ENCODE measurements at regions not wholly inside any gene's neighbourhood (a gene's known extent, or its start where the extent isn't known, plus 50 kb on each side); places are given as distances from the start of the nearest gene placed in this dataset.

- Mint-ChIP-seq H3K36me3 (ENCODE audit: low read depth, unreplicated experiment) (no peaks in the 10 kb centered on the region), H3K27me3 (ENCODE audit: low read depth, unreplicated experiment) (no peaks in the 10 kb centered on the region), H3K9me3 (ENCODE audit: unreplicated experiment) (no peaks in the 10 kb centered on the region), H3K4me3 (ENCODE audit: unreplicated experiment) (no peak overlapping the region), H3K4me1 (ENCODE audit: low read depth, unreplicated experiment) (no peaks in the 10 kb centered on the region), H3K27ac (ENCODE audit: unreplicated experiment) (no peak overlapping the region)
- Histone ChIP-seq H3K4me3 (ENCODE audit: insufficient read depth, low read depth, low read length) (no peak overlapping the region), H3K9me3 (ENCODE audit: insufficient read depth, low read depth, low read length) (peaks cover 4% of the 10 kb centered on the region), H3K79me2 (ENCODE audit: insufficient read depth, low read length) (no peaks in the 10 kb centered on the region), H3K4me2 (ENCODE audit: low read length) (no peak overlapping the region), H3K9ac (ENCODE audit: low read length) (no peak overlapping the region), H4K20me1 (ENCODE audit: insufficient read depth, low read length) (no peaks in the 10 kb centered on the region), H3K36me3 (ENCODE audit: insufficient read depth, low read length) (no peaks in the 10 kb centered on the region), H3K4me1 (ENCODE audit: insufficient read depth, low read length) (no peaks in the 10 kb centered on the region), H3K27ac (ENCODE audit: low read depth, low read length) (no peak overlapping the region), H2AFZ (ENCODE audit: low read depth, low read length) (no peak overlapping the region), H3K27me3 (ENCODE audit: insufficient read depth, low read length) (no peaks in the 10 kb centered on the region)
- DNase-seq (ENCODE audit: low read depth) (no peak), FAIRE-seq (no peak)
- TF ChIP-seq EZH2 (IDR thresholded peaks at IDR 0.05; ENCODE audit: insufficient read depth, low read length), result no peak
- TF ChIP-seq CTCF (IDR thresholded peaks at IDR 0.05; ENCODE audit: insufficient read depth, low read depth, low read length), result no peak
Measured at GRCh38 chr4:36794716-36795115, 449.8 kb upstream of the NWD2 start.

GRCh38 chr4:36812149-36812548 is 432.4 kb upstream of the NWD2 start:
- Histone ChIP-seq H3K9me3 (ENCODE audit: insufficient read depth, low read depth, low read length) (no peaks in the 10 kb centered on the region), H3K36me3 (ENCODE audit: insufficient read depth, low read length) (no peaks in the 10 kb centered on the region), H3K4me1 (ENCODE audit: insufficient read depth, low read length) (no peaks in the 10 kb centered on the region), H2AFZ (ENCODE audit: low read depth, low read length) (no peak overlapping the region), H3K9ac (ENCODE audit: low read length) (no peak overlapping the region), H3K27me3 (ENCODE audit: insufficient read depth, low read length) (no peaks in the 10 kb centered on the region), H3K27ac (ENCODE audit: low read depth, low read length) (no peak overlapping the region), H3K79me2 (ENCODE audit: insufficient read depth, low read length) (no peaks in the 10 kb centered on the region), H3K4me2 (ENCODE audit: low read length) (no peak overlapping the region), H3K4me3 (ENCODE audit: insufficient read depth, low read depth, low read length) (no peak overlapping the region), H4K20me1 (ENCODE audit: insufficient read depth, low read length) (no peaks in the 10 kb centered on the region)
- H3K4me1 Mint-ChIP-seq (ENCODE audit: low read depth, unreplicated experiment), result no peaks in the 10 kb centered on the region
- H3K4me3 Mint-ChIP-seq (ENCODE audit: unreplicated experiment), result no peak overlapping the region
- FAIRE-seq, result no peak
- TF ChIP-seq CTCF (IDR thresholded peaks at IDR 0.05; ENCODE audit: insufficient read depth, low read depth, low read length) (no peak), EZH2 (IDR thresholded peaks at IDR 0.05; ENCODE audit: insufficient read depth, low read length) (no peak)
- H3K36me3 Mint-ChIP-seq (ENCODE audit: low read depth, unreplicated experiment), result no peaks in the 10 kb centered on the region
- DNase-seq (ENCODE audit: low read depth), result no peak
- no peaks in the 10 kb centered on the region for H3K9me3 Mint-ChIP-seq (ENCODE audit: unreplicated experiment)
- H3K27ac Mint-ChIP-seq (ENCODE audit: unreplicated experiment), result no peak overlapping the region
- H3K27me3 Mint-ChIP-seq (ENCODE audit: low read depth, unreplicated experiment), result no peaks in the 10 kb centered on the region

GRCh38 chr4:36815536-36815935 is 429.0 kb upstream of the NWD2 start:
- no peaks in the 10 kb centered on the region for H3K9me3 Mint-ChIP-seq (ENCODE audit: unreplicated experiment)
- no peak for DNase-seq (ENCODE audit: low read depth)
- no peak for FAIRE-seq

More at GRCh38 chr4:36815536-36815935, 429.0 kb upstream of the NWD2 start:
- Histone ChIP-seq H3K27me3 (ENCODE audit: insufficient read depth, low read length) (no peaks in the 10 kb centered on the region), H3K36me3 (ENCODE audit: insufficient read depth, low read length) (no peaks in the 10 kb centered on the region), H3K4me1 (ENCODE audit: insufficient read depth, low read length) (no peaks in the 10 kb centered on the region), H3K27ac (ENCODE audit: low read depth, low read length) (no peak overlapping the region), H3K9me3 (ENCODE audit: insufficient read depth, low read depth, low read length) (no peaks in the 10 kb centered on the region), H2AFZ (ENCODE audit: low read depth, low read length) (no peak overlapping the region), H3K4me2 (ENCODE audit: low read length) (no peak overlapping the region), H3K79me2 (ENCODE audit: insufficient read depth, low read length) (no peaks in the 10 kb centered on the region), H3K9ac (ENCODE audit: low read length) (no peak overlapping the region), H4K20me1 (ENCODE audit: insufficient read depth, low read length) (no peaks in the 10 kb centered on the region), H3K4me3 (ENCODE audit: insufficient read depth, low read depth, low read length) (no peak overlapping the region)
- Mint-ChIP-seq H3K27ac (ENCODE audit: unreplicated experiment) (no peak overlapping the region), H3K4me1 (ENCODE audit: low read depth, unreplicated experiment) (no peaks in the 10 kb centered on the region), H3K36me3 (ENCODE audit: low read depth, unreplicated experiment) (no peaks in the 10 kb centered on the region), H3K4me3 (ENCODE audit: unreplicated experiment) (no peak overlapping the region), H3K27me3 (ENCODE audit: low read depth, unreplicated experiment) (no peaks in the 10 kb centered on the region)
- TF ChIP-seq EZH2 (IDR thresholded peaks at IDR 0.05; ENCODE audit: insufficient read depth, low read length) (no peak), CTCF (IDR thresholded peaks at IDR 0.05; ENCODE audit: insufficient read depth, low read depth, low read length) (no peak)
